Right lobe of liver (tissue), 6 donors: ENCODE measurements at regions not wholly inside any gene's neighbourhood (a gene's known extent, or its start where the extent isn't known, plus 50 kb on each side); places are given as distances from the start of the nearest gene placed in this dataset.

ENCODE experiments used
- ATAC-seq, 4 donors: fragments of 200-7000 bp; cut with Tn5 transposase; one replicate each; pipeline ENCODE4 v1.9.1; 2020; ENCODE audit warnings: mild to moderate bottlenecking in 4 of 4, moderate library complexity in 4 of 4
- DNase-seq, 3 donors: peaks; one replicate each; pipeline ENCODE4 v3.0.0-alpha.2; 2020
- H3K27ac ChIP-seq, 3 donors: fragments of 200-600 bp; one replicate each; pipeline ENCODE4 v1.8.0; 2022
- H3K27me3 ChIP-seq, 2 donors: fragments of 200-600 bp; one replicate each; pipeline ENCODE4 v1.8.0; 2022
- H3K36me3 ChIP-seq, 4 donors: fragments of 200-600 bp; sonication (generic) in 1 of 4; one replicate each; pipeline versions ENCODE4 v1.5.1 to v1.8.0; 2017 to 2022; ENCODE audit warnings: control low read depth in 1 of 4
- H3K4me1 ChIP-seq, 4 donors: fragments of 200-600 bp; sonication (generic) in 1 of 4; one replicate each; pipeline versions ENCODE4 v1.5.1 to v1.8.0; 2017 to 2022; ENCODE audit warnings: control low read depth in 1 of 4
- H3K4me3 ChIP-seq, 3 donors: fragments of 200-600 bp; one replicate each; pipeline ENCODE4 v1.8.0; 2022
- H3K9me3 ChIP-seq, 4 donors: fragments of 200-600 bp; sonication (generic) in 1 of 4; one replicate each; pipeline versions ENCODE4 v1.5.1 to v1.8.0; 2017 to 2022; ENCODE audit warnings: control low read depth in 1 of 4
- CTCF ChIP-seq, 4 donors: fragments of 200-600 bp in 3 of 4; fragments of 450-650 bp in 1 of 4; IDR thresholded peaks; one replicate each; pipeline versions ENCODE4 v1.5.1 to v1.8.0; 2016 to 2022; ENCODE audit warnings: antibody characterized with exemption in 4 of 4, mild to moderate bottlenecking in 2 of 4
- POLR2A ChIP-seq: fragments of 450-650 bp; IDR thresholded peaks from one replicate; pipeline ENCODE4 v1.6.1; 2017; ENCODE audit warnings: antibody characterized with exemption, mild to moderate bottlenecking
- WGBS: methylation state at CpG from one replicate; pipeline ENCODE4 v1.1.6; 2018; ENCODE audit warnings: low coverage, low lambda C conversion rate; ENCODE audit not compliant: insufficient coverage; ENCODE audit errors: missing lambda C conversion rate; 5-methylcytosine and 5-hydroxymethylcytosine counted together
- intact Hi-C, 2 donors: fragments of 100-400 bp; cut with DNase I; formaldehyde crosslinking; loops; one replicate each; pipeline versions ENCODE4 v1.11.2 to v1.14.1; 2022
- donor health status: DM: no; HTN: yes; CAD: no.
- donor health status: DM: no; HTN: no; CAD: no.
- donor health status: DM: no; HTN: no; CAD: no.
- donor health status: DM: no; HTN: yes; CAD: no.
- donor health status: DM: no; HTN: yes; CAD: no.

GRCh38 chr2:66987733-66988132, 409.4 kb upstream of the ETAA1 start:
- DNase-seq (no peak), ATAC-seq (no peak)
- no peak for TF ChIP-seq CTCF (IDR thresholded peaks at IDR 0.05)
- no peak for TF ChIP-seq POLR2A
- Histone ChIP-seq H3K4me3 (no peak overlapping the region), H3K4me1 (no peaks in the 10 kb centered on the region), H3K36me3 (no peaks in the 10 kb centered on the region), H3K27ac (no peak overlapping the region), H3K27me3 (no peaks in the 10 kb centered on the region), H3K9me3 (no peaks in the 10 kb centered on the region)
- intact Hi-C loops = no loop called here
- 80% methylated on average over 4 of the region's 4 CpGs for WGBS

- Histone ChIP-seq H3K9me3 (no peaks in the 10 kb centered on the region), H3K36me3 (no peaks in the 10 kb centered on the region), H3K4me1 (no peaks in the 10 kb centered on the region), H3K27ac (no peak overlapping the region), H3K4me3 (no peak overlapping the region), H3K27me3 (no peaks in the 10 kb centered on the region)
- ATAC-seq (no peak), DNase-seq (no peak)
- TF ChIP-seq CTCF (IDR thresholded peaks at IDR 0.05) (no peak), POLR2A (no peak)
- 47% methylated on average over 1 of the region's 1 CpG for WGBS
- intact Hi-C loops = no loop called here
These were observed 402.5 kb upstream of the ETAA1 start for GRCh38 chr2:66994654-66995053.

- TF ChIP-seq CTCF (IDR thresholded peaks at IDR 0.05) = no peak
- TF ChIP-seq POLR2A = no peak
- no peaks in the 10 kb centered on the region for H3K4me1 ChIP-seq
- H3K9me3 ChIP-seq = no peaks in the 10 kb centered on the region
- WGBS = 97% methylated on average over 3 of the region's 3 CpGs
- ATAC-seq (no peak), DNase-seq (no peak)
- H3K27me3 ChIP-seq = no peaks in the 10 kb centered on the region
- no peak overlapping the region for H3K27ac ChIP-seq
- no peaks in the 10 kb centered on the region for H3K36me3 ChIP-seq
- intact Hi-C loops = no loop called here
- H3K4me3 ChIP-seq = no peak overlapping the region
These were observed 401.5 kb upstream of the ETAA1 start for GRCh38 chr2:66995636-66996035.

GRCh38 chr2:67002618-67003371, 394.3 kb upstream of the ETAA1 start:
- no peak for TF ChIP-seq POLR2A
- Histone ChIP-seq H3K27ac (no peak overlapping the region), H3K27me3 (no peaks in the 10 kb centered on the region), H3K9me3 (no peaks in the 10 kb centered on the region), H3K36me3 (no peaks in the 10 kb centered on the region), H3K4me3 (no peak overlapping the region), H3K4me1 (no peaks in the 10 kb centered on the region)
- ATAC-seq (no peak), DNase-seq (no peak)
- intact Hi-C loops = no loop called here
- WGBS = 77% methylated on average over 5 of the region's 5 CpGs

- no peak for ATAC-seq
- intact Hi-C loops = no loop called here
- no peak overlapping the region for H3K27ac ChIP-seq
- 75% methylated on average over 5 of the region's 5 CpGs for WGBS
- TF ChIP-seq POLR2A (no peak), CTCF (IDR thresholded peaks at IDR 0.05) (no peak)
- H3K27me3 ChIP-seq = no peaks in the 10 kb centered on the region
- H3K4me1 ChIP-seq = no peaks in the 10 kb centered on the region
- H3K36me3 ChIP-seq = no peaks in the 10 kb centered on the region
- H3K4me3 ChIP-seq = no peak overlapping the region
- H3K9me3 ChIP-seq = no peaks in the 10 kb centered on the region
- no peak for DNase-seq
These were observed 390.7 kb upstream of the ETAA1 start for GRCh38 chr2:67006373-67006960.
